Astrocyte (in vitro differentiated cells and primary cell): ENCODE measurements at regions not wholly inside any gene's neighbourhood (a gene's known extent, or its start where the extent isn't known, plus 50 kb on each side); places are given as distances from the start of the nearest gene placed in this dataset.

ENCODE experiments used
- DNase-seq: peaks from one replicate; pipeline ENCODE4 v3.0.0-alpha.2; 2010; ENCODE audit warnings: low read depth
- FAIRE-seq: peaks from 2 replicates; lab custom pipeline; 2011; peaks lifted over from hg19 to GRCh38; lab: Jason Lieb, UNC
- H2AFZ ChIP-seq: 2 replicates; pipeline ENCODE4 v1.6.0; 2012; ENCODE audit warnings: low read depth, low read length, inconsistent platforms
- H3K27ac ChIP-seq: 2 replicates; pipeline ENCODE4 v1.5.1; 2011; ENCODE audit warnings: low read depth, low read length, inconsistent platforms
- H3K27me3 ChIP-seq: 2 replicates; pipeline ENCODE4 v1.6.0; 2011; ENCODE audit warnings: low read length, inconsistent platforms; ENCODE audit not compliant: insufficient read depth
- H3K36me3 ChIP-seq: 2 replicates; pipeline ENCODE4 v1.5.1; 2011; ENCODE audit warnings: low read length, inconsistent platforms; ENCODE audit not compliant: insufficient read depth
- H3K4me1 ChIP-seq: 2 replicates; pipeline ENCODE4 v1.5.1; 2011; ENCODE audit warnings: low read length, inconsistent platforms; ENCODE audit not compliant: insufficient read depth
- H3K4me2 ChIP-seq: 2 replicates; pipeline ENCODE4 v1.6.0; 2012; ENCODE audit warnings: low read length, inconsistent platforms
- H3K4me3 ChIP-seq: 2 replicates; pipeline ENCODE4 v1.5.1; 2011; ENCODE audit warnings: low read depth, mild to moderate bottlenecking, low read length, inconsistent platforms; ENCODE audit not compliant: insufficient read depth
- H3K79me2 ChIP-seq: 2 replicates; pipeline ENCODE4 v1.6.0; 2012; ENCODE audit warnings: mild to moderate bottlenecking, low read length, inconsistent platforms; ENCODE audit not compliant: insufficient read depth
- H3K9ac ChIP-seq: 2 replicates; pipeline ENCODE4 v1.6.0; 2012; ENCODE audit warnings: mild to moderate bottlenecking, low read length, inconsistent platforms
- H3K9me3 ChIP-seq: 2 replicates; pipeline ENCODE4 v1.5.1; 2012; ENCODE audit warnings: low read depth, mild to moderate bottlenecking, low read length, inconsistent platforms; ENCODE audit not compliant: insufficient read depth
- H4K20me1 ChIP-seq: 2 replicates; pipeline ENCODE4 v1.6.0; 2012; ENCODE audit warnings: low read length, inconsistent platforms; ENCODE audit not compliant: insufficient read depth
- H3K27ac Mint-ChIP-seq: one replicate; pipeline ENCODE4 v1.8.0; 2021; ENCODE audit warnings: mild to moderate bottlenecking, mixed read lengths; ENCODE audit not compliant: unreplicated experiment
- H3K27me3 Mint-ChIP-seq: one replicate; pipeline ENCODE4 v1.8.0; 2021; ENCODE audit warnings: low read depth, mixed read lengths; ENCODE audit not compliant: unreplicated experiment
- H3K36me3 Mint-ChIP-seq: one replicate; pipeline ENCODE4 v1.8.0; 2021; ENCODE audit warnings: low read depth, mixed read lengths; ENCODE audit not compliant: unreplicated experiment
- H3K4me1 Mint-ChIP-seq: one replicate; pipeline ENCODE4 v1.8.0; 2021; ENCODE audit warnings: low read depth, mixed read lengths; ENCODE audit not compliant: unreplicated experiment
- H3K4me3 Mint-ChIP-seq: one replicate; pipeline ENCODE4 v1.8.0; 2021; ENCODE audit warnings: mild to moderate bottlenecking, moderate library complexity, mixed read lengths; ENCODE audit not compliant: unreplicated experiment
- H3K9me3 Mint-ChIP-seq: one replicate; pipeline ENCODE4 v1.8.0; 2021; ENCODE audit warnings: mild to moderate bottlenecking, mixed read lengths; ENCODE audit not compliant: unreplicated experiment
- CTCF ChIP-seq: IDR thresholded peaks from 2 replicates; pipeline ENCODE4 v1.5.1; 2011; ENCODE audit warnings: low read depth, mild to moderate bottlenecking, inconsistent platforms, low read length, moderate library complexity; ENCODE audit not compliant: insufficient read depth
- EZH2 ChIP-seq: IDR thresholded peaks from 2 replicates; pipeline ENCODE4 v1.6.1; 2012; ENCODE audit warnings: mild to moderate bottlenecking, low read length, inconsistent platforms; ENCODE audit not compliant: insufficient read depth

GRCh38 chr15:97061392-97061791 is 730.9 kb downstream of the NR2F2 start:
- Mint-ChIP-seq H3K36me3 (no peaks in the 10 kb centered on the region), H3K9me3 (no peaks in the 10 kb centered on the region), H3K4me3 (no peak overlapping the region), H3K27me3 (peaks cover 25% of the 10 kb centered on the region), H3K4me1 (no peaks in the 10 kb centered on the region), H3K27ac (no peak overlapping the region)
- H3K4me3 ChIP-seq, result no peak overlapping the region
- H3K27me3 ChIP-seq, result no peaks in the 10 kb centered on the region
- DNase-seq (no peak), FAIRE-seq (no peak)
- no peak overlapping the region for H2AFZ ChIP-seq
- no peak overlapping the region for H3K9ac ChIP-seq
- no peaks in the 10 kb centered on the region for H4K20me1 ChIP-seq
- no peak for TF ChIP-seq CTCF
- no peaks in the 10 kb centered on the region for H3K79me2 ChIP-seq
- no peaks in the 10 kb centered on the region for H3K4me1 ChIP-seq
- no peak overlapping the region for H3K27ac ChIP-seq
- no peak overlapping the region for H3K4me2 ChIP-seq
- no peaks in the 10 kb centered on the region for H3K9me3 ChIP-seq
- H3K36me3 ChIP-seq, result no peaks in the 10 kb centered on the region

GRCh38 chr15:97071668-97072067 is 741.2 kb downstream of the NR2F2 start:
- TF ChIP-seq EZH2, result no peak
- TF ChIP-seq CTCF, result no peak
- no peak for FAIRE-seq

GRCh38 chr15:97072545-97072944 is 742.0 kb downstream of the NR2F2 start:
- Mint-ChIP-seq H3K4me1 (peaks cover 6% of the 10 kb centered on the region), H3K27ac (no peak overlapping the region), H3K27me3 (peaks cover 15% of the 10 kb centered on the region), H3K4me3 (no peak overlapping the region), H3K36me3 (no peaks in the 10 kb centered on the region), H3K9me3 (no peaks in the 10 kb centered on the region)
- Histone ChIP-seq H3K4me2 (no peak overlapping the region), H3K4me3 (no peak overlapping the region), H4K20me1 (no peaks in the 10 kb centered on the region), H3K27me3 (no peaks in the 10 kb centered on the region), H3K36me3 (no peaks in the 10 kb centered on the region), H3K9ac (no peak overlapping the region), H3K79me2 (no peaks in the 10 kb centered on the region), H3K4me1 (no peaks in the 10 kb centered on the region), H2AFZ (no peak overlapping the region), H3K9me3 (no peaks in the 10 kb centered on the region), H3K27ac (no peak overlapping the region)
- TF ChIP-seq CTCF (no peak), EZH2 (no peak)
- no peak for DNase-seq
- FAIRE-seq, result no peak

More at GRCh38 chr15:97071668-97072067, 741.2 kb downstream of the NR2F2 start:
- H3K27ac Mint-ChIP-seq, result no peak overlapping the region
- peaks cover 16% of the 10 kb centered on the region for H3K27me3 Mint-ChIP-seq
- DNase-seq, result no peak
- Histone ChIP-seq H3K27me3 (peaks cover 2% of the 10 kb centered on the region), H3K4me1 (no peaks in the 10 kb centered on the region), H4K20me1 (no peaks in the 10 kb centered on the region), H3K4me2 (no peak overlapping the region), H3K36me3 (no peaks in the 10 kb centered on the region), H3K4me3 (no peak overlapping the region), H3K9me3 (no peaks in the 10 kb centered on the region), H3K9ac (no peak overlapping the region), H3K27ac (no peak overlapping the region), H2AFZ (no peak overlapping the region), H3K79me2 (no peaks in the 10 kb centered on the region)
- no peak overlapping the region for H3K4me3 Mint-ChIP-seq
- no peaks in the 10 kb centered on the region for H3K36me3 Mint-ChIP-seq
- peaks cover 6% of the 10 kb centered on the region for H3K4me1 Mint-ChIP-seq
- no peaks in the 10 kb centered on the region for H3K9me3 Mint-ChIP-seq
